B cell (primary cell): ENCODE measurements at regions not wholly inside any gene's neighbourhood (a gene's known extent, or its start where the extent isn't known, plus 50 kb on each side); places are given as distances from the start of the nearest gene placed in this dataset.
"Not testable (repeated sequence)": the region's sequence is repeated elsewhere in the genome, so short reads cannot be mapped to it uniquely, and the experiment has no call there.

Experiments used
- ATAC-seq: fragments of 200-7000 bp; cut with Tn5 transposase; one replicate; pipeline ENCODE4 v1.10.0; 2021; ENCODE audit warnings: low read depth, mild to moderate bottlenecking, moderate number of reproducible peaks, moderate library complexity
- CTCF ChIA-PET: fragments of 350-600 bp; sonication (Branson Sonifier 250); formaldehyde crosslinking; loops from one replicate; lab custom pipeline; 2021; ENCODE audit warnings: antibody characterized with exemption, inconsistent platforms; lab: Charles Lee
- POLR2A ChIA-PET: fragments of 350-600 bp; sonication (Branson Sonifier 250); formaldehyde crosslinking; loops from one replicate; lab custom pipeline; 2021; ENCODE audit warnings: antibody characterized with exemption; lab: Charles Lee
- DNase-seq: peaks from one replicate; pipeline ENCODE4 v3.0.0; 2013
- H2AFZ ChIP-seq: 2 replicates; pipeline ENCODE4 v1.6.1; 2012; ENCODE audit warnings: mild to moderate bottlenecking, low read depth, low read length; ENCODE audit not compliant: insufficient read depth, poor library complexity, severe bottlenecking
- H3K27ac ChIP-seq, 2 donors: 1 replicate in 1 of 2; 2 replicates in 1 of 2; pipeline ENCODE4 v1.5.1; 2012 to 2013; ENCODE audit warnings: low read length in 2 of 2, mild to moderate bottlenecking in 2 of 2, moderate library complexity in 1 of 2
- H3K27me3 ChIP-seq, 4 experiments: fragments of 200-600 bp in 1 of 4; sonication (generic) in 1 of 4; replicated peaks in 1 of 4; 1 replicate in 2 of 4; 2 replicates in 2 of 4; pipeline versions ENCODE4 v1.6.1 to v1.7.0; 2013 to 2016; ENCODE audit warnings: low read length in 3 of 4, mild to moderate bottlenecking in 2 of 4, mixed read lengths in 1 of 4, moderate library complexity in 1 of 4; ENCODE audit not compliant: insufficient read depth in 4 of 4, control insufficient read depth in 3 of 4; ENCODE audit errors: control extremely low read depth in 1 of 4
- H3K36me3 ChIP-seq, 2 experiments: replicated peaks in 1 of 2; 1 replicate in 1 of 2; 2 replicates in 1 of 2; pipeline versions ENCODE4 v1.6.1 to v1.7.1; 2013; ENCODE audit warnings: low read length in 1 of 2; ENCODE audit not compliant: insufficient read depth in 2 of 2, control insufficient read depth in 1 of 2; ENCODE audit errors: control extremely low read depth in 1 of 2, extremely low read depth in 1 of 2
- H3K4me1 ChIP-seq, 2 donors: fragments of 200-600 bp in 1 of 2; sonication (generic) in 1 of 2; 1 replicate in 1 of 2; 2 replicates in 1 of 2; pipeline versions ENCODE4 v1.5.1 to v1.6.1; 2013 to 2017; ENCODE audit warnings: low read length in 2 of 2; ENCODE audit not compliant: control insufficient read depth in 2 of 2, insufficient read depth in 2 of 2
- H3K4me2 ChIP-seq: replicated peaks from 2 replicates; pipeline ENCODE3; 2012; ENCODE audit warnings: mild to moderate bottlenecking, low read depth, low read length; ENCODE audit not compliant: poor library complexity, severe bottlenecking
- H3K4me3 ChIP-seq, 5 experiments: fragments of 200-600 bp in 1 of 5; sonication (generic) in 1 of 5; 1 replicate in 3 of 5; 2 replicates in 2 of 5; pipeline versions ENCODE4 v1.5.1 to v1.7.0; 2011 to 2016; ENCODE audit warnings: low read length in 4 of 5, mild to moderate bottlenecking in 4 of 5, low read depth in 2 of 5, control low read depth in 1 of 5, moderate library complexity in 1 of 5; ENCODE audit not compliant: insufficient read depth in 1 of 5; ENCODE audit errors: control extremely low read depth in 1 of 5, extremely low read depth in 1 of 5
- H3K79me2 ChIP-seq: fragments of 200-600 bp; sonication (generic); one replicate; pipeline ENCODE4 v1.6.0; 2016; ENCODE audit warnings: low read length; ENCODE audit not compliant: control insufficient read depth, insufficient read depth
- H3K9ac ChIP-seq: fragments of 200-600 bp; sonication (generic); 2 replicates; pipeline ENCODE4 v1.6.1; 2017; ENCODE audit warnings: mild to moderate bottlenecking, low read length, moderate library complexity
- H3K9me3 ChIP-seq, 3 donors: one replicate each; pipeline versions ENCODE4 v1.6.1 to v1.7.1; 2013; ENCODE audit warnings: low read length in 2 of 3; ENCODE audit not compliant: control insufficient read depth in 2 of 3, insufficient read depth in 1 of 3; ENCODE audit errors: control extremely low read depth in 1 of 3
- H4K20me1 ChIP-seq: 2 replicates; pipeline ENCODE4 v1.6.0; 2012; ENCODE audit warnings: mild to moderate bottlenecking, low read length; ENCODE audit not compliant: insufficient read depth, control insufficient read depth, poor library complexity, severe bottlenecking
- H3K27ac Mint-ChIP-seq: one replicate; pipeline ENCODE4 v1.8.0; 2021; ENCODE audit warnings: mixed read lengths
- H3K27me3 Mint-ChIP-seq: one replicate; pipeline ENCODE4 v1.8.0; 2021; ENCODE audit warnings: mixed read lengths
- H3K4me1 Mint-ChIP-seq: one replicate; pipeline ENCODE4 v1.8.0; 2021; ENCODE audit warnings: mixed read lengths
- H3K4me3 Mint-ChIP-seq: one replicate; pipeline ENCODE4 v1.8.0; 2021; ENCODE audit warnings: mixed read lengths
- H3K9me3 Mint-ChIP-seq: one replicate; pipeline ENCODE4 v1.8.0; 2022; ENCODE audit warnings: mixed read lengths; ENCODE audit not compliant: insufficient read depth
- CTCF ChIP-seq: fragments of 200-600 bp; IDR thresholded peaks from one replicate; pipeline ENCODE4 v1.8.0; 2022; ENCODE audit warnings: antibody characterized with exemption, mild to moderate bottlenecking
- EZH2 ChIP-seq: IDR thresholded peaks from 2 replicates; pipeline ENCODE4 v1.6.1; 2012; ENCODE audit warnings: borderline replicate concordance, low read depth, mild to moderate bottlenecking, moderate library complexity, low read length; ENCODE audit not compliant: insufficient read depth, poor library complexity, severe bottlenecking
- WGBS: methylation state at CpG from one replicate; pipeline ENCODE4 v1.1.5; 2013; ENCODE audit warnings: missing lambda C conversion rate; ENCODE audit not compliant: insufficient coverage; 5-methylcytosine and 5-hydroxymethylcytosine counted together
- intact Hi-C: fragments of 100-400 bp; cut with micrococcal nuclease; formaldehyde crosslinking; loops from one replicate; pipeline ENCODE4 v1.10.0; 2022

- intact Hi-C loops, result no loop called here
- Histone ChIP-seq H3K9me3 (peaks cover 0 to 6% (median 0%) of the 10 kb centered on the region in 3 donors), H3K79me2 (no peaks in the 10 kb centered on the region), H3K4me3 (no peak overlapping the region), H3K36me3 (no peaks in the 10 kb centered on the region), H3K4me2 (no peak overlapping the region), H3K27ac (no peak overlapping the region), H3K9ac (no peak overlapping the region), H4K20me1 (no peaks in the 10 kb centered on the region), H3K27me3 (peaks cover 0 to 5% (median 2%) of the 10 kb centered on the region in 4 experiments), H3K4me1 (no peaks in the 10 kb centered on the region), H2AFZ (no peak overlapping the region)
- no peaks in the 10 kb centered on the region for H3K4me1 Mint-ChIP-seq
- ChIA-PET POLR2A (no interaction called here), CTCF (no interaction called here)
- H3K4me3 Mint-ChIP-seq, result no peak overlapping the region
- peaks cover 4% of the 10 kb centered on the region for H3K27me3 Mint-ChIP-seq
- 66% methylated on average over 3 of the region's 4 CpGs for WGBS
- DNase-seq (no peak), ATAC-seq (no peak)
- TF ChIP-seq CTCF (no peak), EZH2 (no peak)
- H3K27ac Mint-ChIP-seq, result no peak overlapping the region
- no peaks in the 10 kb centered on the region for H3K9me3 Mint-ChIP-seq
Measured at GRCh38 chr1:143584508-143584907, 387.3 kb downstream of the FAM72C start.

DNA sequence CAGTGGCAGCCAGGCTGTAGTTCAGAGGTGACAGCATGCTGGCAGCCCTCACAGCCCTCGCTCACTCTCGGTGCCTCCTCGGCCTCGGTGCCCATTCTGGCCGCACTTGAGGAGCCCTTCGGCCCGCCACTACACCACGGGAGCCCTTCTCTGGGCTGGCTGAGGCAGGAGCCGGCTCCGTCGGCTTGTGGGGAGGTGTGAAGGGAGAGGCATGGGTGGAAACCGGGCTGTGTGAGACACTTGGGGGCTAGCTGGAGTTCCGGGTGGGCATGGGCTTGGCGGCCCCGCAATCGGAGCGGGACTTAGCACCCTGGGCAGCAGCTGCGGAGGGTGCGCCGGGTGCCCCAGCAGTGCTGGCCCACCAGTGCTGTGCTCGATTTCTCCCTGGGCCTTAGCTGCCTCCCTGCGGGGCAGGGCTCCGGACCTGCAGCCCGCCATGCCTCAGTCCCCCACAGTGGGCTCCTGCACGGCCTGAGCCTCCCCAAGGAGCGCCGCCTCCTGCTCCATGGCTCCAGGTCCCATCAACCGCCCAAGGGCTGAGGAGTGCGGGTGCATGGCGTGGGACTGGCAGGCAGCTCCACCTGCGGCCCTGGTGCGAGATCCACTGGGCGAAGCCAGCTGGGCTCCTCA lies 396.8 kb downstream of the FAM72C start:
- POLR2A ChIA-PET, result no interaction called here
- Histone ChIP-seq H3K9ac (no peak overlapping the region), H3K4me2 (no peak overlapping the region), H3K79me2 (no peaks in the 10 kb centered on the region), H3K27me3 (no peaks in the 10 kb centered on the region), H2AFZ (no peak overlapping the region), H4K20me1 (no peaks in the 10 kb centered on the region), H3K4me3 (no peak overlapping the region), H3K9me3 (no peaks in the 10 kb centered on the region), H3K4me1 (no peaks in the 10 kb centered on the region), H3K36me3 (no peaks in the 10 kb centered on the region), H3K27ac (no peak overlapping the region)
- DNase-seq (no peak), ATAC-seq (no peak)
- no peak for TF ChIP-seq EZH2
- TF ChIP-seq CTCF, result no peak
- Mint-ChIP-seq H3K27ac (no peak overlapping the region), H3K27me3 (no peaks in the 10 kb centered on the region), H3K9me3 (peaks cover 2% of the 10 kb centered on the region), H3K4me3 (no peak overlapping the region), H3K4me1 (no peaks in the 10 kb centered on the region)
- 92% methylated on average over 33 of the region's 33 CpGs for WGBS
- CTCF ChIA-PET, result no interaction called here
- intact Hi-C loops, result no loop called here

- H3K36me3 ChIP-seq, H4K20me1 ChIP-seq, H2AFZ ChIP-seq, H3K9me3 Mint-ChIP-seq, H3K4me1 Mint-ChIP-seq, H3K4me3 ChIP-seq, H3K4me3 Mint-ChIP-seq, POLR2A ChIA-PET, DNase-seq, H3K4me2 ChIP-seq, intact Hi-C loops, H3K4me1 ChIP-seq, H3K9me3 ChIP-seq, ATAC-seq, H3K27ac Mint-ChIP-seq, H3K27me3 ChIP-seq, H3K79me2 ChIP-seq, H3K27ac ChIP-seq, H3K9ac ChIP-seq, CTCF ChIA-PET, H3K27me3 Mint-ChIP-seq: not testable (repeated sequence)
- 63% methylated on average over 4 of the region's 5 CpGs for WGBS
Measured at GRCh38 chr1:143572661-143573060, 399.1 kb downstream of the FAM72C start.
